ENCODE measurements at regions not wholly inside any gene's neighbourhood (a gene's known extent, or its start where the extent isn't known, plus 50 kb on each side); places are given as distances from the start of the nearest gene placed in this dataset.
"Not testable (repeated sequence)": the region's sequence is repeated elsewhere in the genome, so short reads cannot be mapped to it uniquely, and the experiment has no call there.

- no peak for DNase-seq
Observed at GRCh38 chr3:81884791-81885190, 123.3 kb upstream of the GBE1 start.

DNA sequence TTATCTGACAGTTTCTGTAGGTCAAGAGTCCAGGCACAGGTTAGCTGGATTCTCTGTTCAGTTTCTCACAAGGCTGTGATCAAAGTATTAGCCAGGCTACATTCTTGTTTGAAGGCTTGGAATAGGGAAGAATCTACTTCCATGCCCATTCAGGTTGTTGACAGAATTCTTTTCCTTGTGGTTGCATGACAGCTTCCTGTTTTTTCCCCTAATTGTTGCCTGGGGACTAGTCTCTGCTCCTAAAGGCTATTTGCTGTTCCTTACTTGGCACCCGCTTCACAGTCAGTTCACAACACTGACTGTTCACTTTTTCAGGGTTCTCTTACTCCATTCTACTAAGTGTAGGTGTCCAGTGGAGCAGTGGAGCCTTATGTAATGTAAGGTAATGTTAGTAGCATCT, 115.4 kb upstream of the GBE1 start:
- DNase-seq = no peak

- DNase-seq = no peak
Observed at GRCh38 chr3:81874738-81875137, 113.3 kb upstream of the GBE1 start.

- DNase-seq = no peak
Observed at GRCh38 chr3:81872566-81872965, 111.1 kb upstream of the GBE1 start.

- DNase-seq = no peak
Observed at GRCh38 chr3:81871358-81872155, 110.1 kb upstream of the GBE1 start.

GRCh38 chr3:81869382-81869781, 107.9 kb upstream of the GBE1 start:
- no peak for DNase-seq

- DNase-seq = no peak
Observed at GRCh38 chr3:81868597-81868996, 107.2 kb upstream of the GBE1 start.

DNA sequence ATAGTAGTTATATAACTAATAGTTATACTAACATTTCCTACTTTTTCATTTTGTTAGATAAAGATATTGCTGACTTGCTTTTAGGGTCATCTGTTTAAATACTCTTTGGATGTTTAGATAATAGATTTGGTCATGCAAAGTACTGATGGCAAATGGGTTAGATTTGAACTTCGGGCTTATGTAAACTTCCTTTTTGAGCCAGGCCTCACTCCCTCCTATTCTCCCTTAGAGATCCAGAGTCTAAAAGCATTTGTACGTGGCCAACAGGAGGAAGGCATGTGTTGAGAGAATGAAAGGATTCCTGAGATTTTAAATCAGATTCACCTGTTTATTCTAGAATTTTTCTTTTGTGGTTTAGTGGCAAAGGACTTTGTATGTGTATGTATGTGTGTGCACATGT, 106.4 kb upstream of the GBE1 start:
- DNase-seq = no peak

DNA sequence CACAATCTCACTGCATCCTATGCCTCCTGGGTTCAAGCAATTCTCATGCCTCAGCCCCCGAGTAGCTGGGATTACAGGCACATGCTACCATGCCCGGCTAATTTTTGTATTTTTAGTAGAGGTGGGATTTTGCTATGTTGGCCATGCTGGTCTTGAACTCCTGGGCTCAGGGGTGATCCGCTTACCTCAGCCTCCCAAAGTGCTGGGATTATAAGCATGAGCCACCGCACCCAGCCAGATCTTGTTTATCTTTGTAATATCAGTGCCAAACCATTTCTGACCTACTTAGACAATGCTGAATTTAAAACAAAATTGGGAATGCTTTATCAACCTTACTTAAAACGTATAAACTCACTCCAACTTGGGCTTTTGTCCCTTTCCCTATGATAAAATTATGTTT, 103.7 kb upstream of the GBE1 start:
- DNase-seq = not testable (repeated sequence)

- no peak for DNase-seq
Observed at GRCh38 chr3:81864272-81864671, 102.8 kb upstream of the GBE1 start.

DNA sequence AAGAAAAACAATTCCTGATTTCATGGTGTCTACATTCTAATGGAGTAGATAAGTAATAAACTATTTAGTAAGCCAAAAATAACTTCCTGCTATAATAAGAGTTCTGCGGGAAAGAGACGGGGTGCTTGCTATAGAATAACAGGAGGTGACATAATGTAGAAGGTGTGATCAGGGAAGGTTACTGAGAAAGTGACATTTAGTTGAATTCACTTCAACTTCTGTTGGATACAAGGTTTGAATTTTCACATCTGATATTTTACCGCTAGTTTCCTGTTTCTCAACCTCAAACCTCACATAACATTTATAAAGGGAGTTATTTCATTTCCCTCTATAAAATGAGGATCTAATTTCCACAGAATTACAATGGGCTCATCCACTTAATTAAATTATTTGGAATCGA, 102.3 kb upstream of the GBE1 start:
- DNase-seq = no peak

DNA sequence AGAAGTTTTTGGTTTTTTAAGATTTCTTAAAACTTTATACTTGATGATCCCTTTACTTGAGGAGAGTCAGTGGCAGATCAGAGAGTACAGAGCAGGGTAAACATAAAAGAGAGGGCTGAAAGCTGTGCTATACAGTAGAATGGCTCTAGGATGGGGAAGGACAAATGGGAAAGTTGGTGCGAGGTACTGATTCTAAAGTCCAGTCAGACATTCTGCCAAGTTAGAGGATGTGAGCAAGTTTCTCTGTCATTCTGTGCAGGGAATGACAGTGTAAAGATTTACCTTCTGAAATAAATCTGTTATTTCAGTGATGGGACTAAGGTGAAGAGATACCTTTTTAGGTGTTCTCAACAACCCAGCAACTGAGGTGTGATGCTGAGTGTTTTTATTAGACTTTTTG, 100.1 kb upstream of the GBE1 start:
- DNase-seq = no peak

- DNase-seq = no peak
Observed at GRCh38 chr3:81859524-81859923, 98.1 kb upstream of the GBE1 start.

DNA sequence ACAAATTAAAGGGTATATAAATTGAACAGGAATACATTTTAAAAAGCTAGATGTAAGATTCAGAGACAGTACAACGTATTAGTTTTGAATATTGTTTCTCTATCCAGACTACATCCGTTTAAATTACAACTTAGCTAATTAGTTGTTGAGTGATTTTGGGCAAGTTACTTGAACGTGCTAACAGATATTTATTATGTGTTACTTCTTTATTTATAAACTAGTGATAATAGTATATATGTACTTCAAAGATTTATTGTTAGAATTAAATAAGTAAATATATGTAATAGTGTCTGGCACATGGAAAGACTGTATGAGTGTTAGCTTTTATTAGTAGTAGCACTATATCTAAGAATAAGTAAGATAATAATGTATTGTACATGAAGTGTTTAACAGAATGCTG, 92.0 kb upstream of the GBE1 start:
- no peak for DNase-seq

DNA sequence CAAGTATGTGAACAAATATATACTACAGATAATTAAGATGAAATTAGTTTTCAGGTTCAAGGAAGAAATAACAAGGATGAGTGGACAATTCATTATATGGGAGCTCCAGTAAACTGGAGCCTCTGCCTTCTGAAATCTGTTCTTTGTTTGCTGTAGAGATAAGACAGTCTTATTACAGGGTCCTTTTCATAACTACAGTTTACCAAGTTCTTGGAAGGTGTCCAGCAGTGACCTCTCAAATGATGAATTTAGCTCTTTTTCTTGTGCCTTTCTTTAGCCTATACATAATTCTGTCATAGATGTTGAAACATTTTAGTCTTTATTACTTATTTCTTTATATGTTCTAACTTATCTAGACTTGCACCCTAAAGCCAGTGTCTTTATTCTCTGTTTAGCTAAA, 89.7 kb upstream of the GBE1 start:
- no peak for DNase-seq

DNA sequence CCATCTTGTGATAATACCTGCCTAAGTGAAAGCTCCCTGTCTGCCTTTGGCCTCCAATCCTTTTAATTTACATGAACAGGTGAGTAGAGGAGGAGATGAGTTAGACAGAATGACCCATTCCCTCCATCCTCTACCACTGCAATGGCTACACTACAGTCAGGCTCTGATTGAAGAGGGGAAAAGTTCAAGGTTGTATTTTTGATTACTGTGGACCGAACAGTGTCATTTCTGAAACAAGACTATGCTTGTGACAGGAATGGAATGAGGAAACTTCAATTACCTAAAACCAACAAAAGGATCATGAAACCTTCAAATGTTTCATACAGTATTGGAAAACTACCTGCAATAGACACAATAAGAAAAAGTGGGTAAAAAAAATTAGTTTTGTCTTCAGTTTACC, 85.5 kb upstream of the GBE1 start:
- DNase-seq = no peak

DNA sequence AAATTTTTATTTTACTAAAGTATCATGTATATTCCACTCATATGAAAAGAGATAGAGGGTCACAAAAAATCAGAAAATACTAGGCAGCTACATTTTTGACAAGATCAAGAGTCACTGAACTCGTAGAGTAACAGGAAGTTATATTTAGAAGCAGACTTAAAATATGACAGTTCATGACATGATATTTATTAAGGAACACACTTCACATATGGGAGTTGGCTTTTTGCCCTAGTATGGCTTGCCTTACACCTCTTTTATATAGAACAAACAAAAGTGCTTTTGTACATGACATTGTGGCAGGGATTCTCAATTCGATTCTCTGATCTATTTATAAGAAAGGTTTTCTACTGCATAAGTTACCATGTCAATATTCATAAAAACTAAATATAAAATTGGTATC, 80.1 kb upstream of the GBE1 start:
- no peak for DNase-seq

GRCh38 chr3:81839504-81840094, 78.2 kb upstream of the GBE1 start:
- no peak for DNase-seq

DNA sequence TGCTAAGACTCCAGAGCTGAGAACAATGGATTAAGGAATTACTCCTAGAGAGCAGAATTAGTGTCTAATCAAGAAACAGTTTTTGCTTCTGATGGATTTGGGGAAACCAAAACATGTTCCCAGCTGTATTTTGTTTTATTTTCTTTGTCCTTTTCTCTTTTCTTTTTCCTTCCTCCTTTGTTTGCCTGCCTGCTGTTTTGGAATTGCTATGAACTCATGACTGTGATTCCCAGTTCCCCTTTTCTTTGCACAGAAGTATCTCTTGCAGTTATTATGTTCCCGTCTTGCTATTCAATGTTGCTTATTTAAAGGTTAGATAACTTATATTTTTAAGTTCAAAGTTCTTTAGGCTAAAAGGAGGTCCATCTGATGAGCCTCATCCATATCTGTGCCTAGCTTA, 77.0 kb upstream of the GBE1 start:
- no peak for DNase-seq

DNA sequence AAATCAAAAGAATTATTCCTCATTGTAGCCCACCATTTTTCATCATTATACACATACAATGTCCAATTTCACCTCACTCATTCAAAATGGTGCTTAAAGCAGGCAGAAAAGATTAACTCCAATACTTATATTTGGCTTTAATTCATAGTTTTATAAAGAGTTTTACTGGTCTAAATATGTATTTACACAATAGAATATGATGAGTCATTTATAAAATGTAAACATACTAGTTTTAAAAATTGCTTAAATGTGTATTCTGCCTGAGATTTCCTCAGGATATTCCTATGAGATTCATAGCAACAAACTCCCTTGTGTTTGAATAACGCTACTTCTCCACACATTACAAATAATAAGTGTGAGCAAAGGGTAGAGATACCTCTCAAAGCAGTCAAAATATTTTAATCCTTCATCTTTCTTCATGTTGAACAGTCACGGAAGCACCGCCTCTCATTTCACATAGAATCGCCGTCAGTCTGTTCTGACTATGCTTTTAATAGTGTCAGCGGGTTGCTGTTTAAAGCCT, 75.7 kb upstream of the GBE1 start:
- no peak for DNase-seq

- no peak for DNase-seq
Observed at GRCh38 chr3:81829937-81830336, 68.5 kb upstream of the GBE1 start.

GRCh38 chr3:81829272-81829671, 67.8 kb upstream of the GBE1 start:
- not testable (repeated sequence) for DNase-seq

GRCh38 chr3:81823882-81824395, 62.5 kb upstream of the GBE1 start:
- no peak for DNase-seq

DNA sequence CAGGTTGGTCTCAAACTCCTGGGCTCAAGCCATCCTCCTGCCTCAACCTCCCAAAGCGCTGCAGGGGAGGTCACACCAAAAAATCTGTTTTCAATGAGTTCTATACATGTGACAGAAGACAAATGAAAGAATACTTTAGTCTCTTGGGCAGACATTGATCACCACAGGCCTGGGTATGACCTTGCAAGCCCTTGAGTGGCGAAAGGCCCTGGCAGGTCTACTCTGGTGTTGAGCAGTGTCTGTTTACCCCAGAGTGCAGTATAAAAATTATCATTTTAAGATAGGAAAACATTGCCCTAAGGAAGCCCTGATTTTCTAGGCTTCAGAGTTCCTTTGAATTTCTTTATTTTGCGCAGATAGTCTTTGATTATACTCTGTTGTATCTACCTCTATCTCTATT, 61.6 kb upstream of the GBE1 start:
- DNase-seq = no peak

All from activated gamma-delta T cell treated with Interleukin-2 at 50 U/mL for 16 hours (primary cell).